Dedifferentiated amniotic fluid mesenchymal stem cell (primary cell): ENCODE measurements at regions not wholly inside any gene's neighbourhood (a gene's known extent, or its start where the extent isn't known, plus 50 kb on each side); places are given as distances from the start of the nearest gene placed in this dataset.

Source experiments
- DNase-seq: peaks from one replicate; pipeline ENCODE4 v3.0.0-alpha.2; 2016; ENCODE audit errors: extremely low spot score

- no peak for DNase-seq
These were observed 134.1 kb downstream of the NUDT12 start for GRCh38 chr5:103428411-103428871.

- DNase-seq = no peak
These were observed 135.3 kb downstream of the NUDT12 start for GRCh38 chr5:103427326-103427725.

- DNase-seq = no peak
These were observed 136.7 kb downstream of the NUDT12 start for GRCh38 chr5:103425686-103426454.

- peak; percentile 59 for DNase-seq
These were observed 138.0 kb downstream of the NUDT12 start for GRCh38 chr5:103424453-103425205.

GRCh38 chr5:103424026-103424425 lies 138.6 kb downstream of the NUDT12 start:
- peak; percentile 81 for DNase-seq

GRCh38 chr5:103422756-103423155 lies 139.8 kb downstream of the NUDT12 start:
- DNase-seq = no peak

- DNase-seq = no peak
These were observed 148.0 kb downstream of the NUDT12 start for GRCh38 chr5:103414604-103415003.

GRCh38 chr5:103411711-103412110 lies 150.9 kb downstream of the NUDT12 start:
- DNase-seq = no peak

GRCh38 chr5:103410172-103410571 lies 151.6 kb downstream of the MACIR start:
- DNase-seq = no peak

GRCh38 chr5:103409013-103409670 lies 150.6 kb downstream of the MACIR start:
- no peak for DNase-seq

- DNase-seq = no peak
These were observed 149.8 kb downstream of the MACIR start for GRCh38 chr5:103408408-103408807.

GRCh38 chr5:103407402-103407801 lies 148.8 kb downstream of the MACIR start:
- no peak for DNase-seq

- no peak for DNase-seq
These were observed 145.9 kb downstream of the MACIR start for GRCh38 chr5:103404483-103404882.

- no peak for DNase-seq
These were observed 144.3 kb downstream of the MACIR start for GRCh38 chr5:103402851-103403250.

GRCh38 chr5:103397739-103398581 lies 139.4 kb downstream of the MACIR start:
- no peak for DNase-seq

- no peak for DNase-seq
These were observed 136.1 kb downstream of the MACIR start for GRCh38 chr5:103394676-103395075.

- no peak for DNase-seq
These were observed 134.7 kb downstream of the MACIR start for GRCh38 chr5:103393101-103393754.

GRCh38 chr5:103391659-103392058 lies 133.1 kb downstream of the MACIR start:
- no peak for DNase-seq

- DNase-seq = no peak
These were observed 131.3 kb downstream of the MACIR start for GRCh38 chr5:103389846-103390245.

GRCh38 chr5:103389357-103389756 lies 130.8 kb downstream of the MACIR start:
- no peak for DNase-seq

- no peak for DNase-seq
These were observed 127.2 kb downstream of the MACIR start for GRCh38 chr5:103385722-103386121.
